ENCODE measurements at regions not wholly inside any gene's neighbourhood (a gene's known extent, or its start where the extent isn't known, plus 50 kb on each side); places are given as distances from the start of the nearest gene placed in this dataset.

DNA sequence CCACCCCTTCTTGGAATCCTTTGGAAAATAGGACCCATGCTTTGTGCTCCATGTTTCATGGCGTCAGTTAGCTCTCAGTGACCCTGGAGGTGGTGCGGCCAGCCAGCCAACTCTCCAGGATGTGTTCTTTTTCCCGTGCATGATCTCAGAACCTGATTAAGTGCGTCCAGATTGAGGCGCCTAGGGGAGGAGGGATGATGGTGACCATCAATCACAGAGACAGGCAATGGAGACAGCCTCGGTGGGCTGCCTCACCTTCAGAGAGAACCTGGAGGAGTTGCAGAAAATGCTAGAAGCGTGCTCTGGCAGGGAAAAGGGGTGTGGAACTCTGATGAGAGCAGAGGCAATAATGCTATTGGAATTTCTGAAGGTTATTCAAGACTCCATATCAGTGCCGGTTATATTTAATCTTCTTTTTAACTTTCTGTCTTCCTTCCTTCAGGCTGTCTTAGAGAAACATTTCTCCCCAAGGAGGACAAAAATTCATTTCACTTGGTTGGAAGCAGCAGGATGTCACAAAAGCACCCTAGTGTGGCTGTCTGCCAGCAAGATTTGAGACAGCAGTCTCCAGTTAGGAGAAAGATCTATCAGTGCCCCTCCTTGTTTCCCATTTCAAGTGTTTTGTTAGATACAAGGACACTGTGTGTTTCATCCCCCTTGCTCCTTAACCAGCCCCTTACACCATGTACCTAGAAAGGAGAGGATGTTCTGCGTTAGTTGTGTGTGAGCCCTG, 53.3 kb upstream of the IGF1 start:
- Histone ChIP-seq H2AFZ (ENCODE audit: low read length) (no peak overlapping the region), H2BK15ac (ENCODE audit: low read length) (no peak overlapping the region; the same call in 1 of the 2 replicates), H3K9me3 (ENCODE audit: insufficient read depth in 2 of 2, low read depth in 1 of 2, low read length in 1 of 2) (no peaks in the 10 kb centered on the region)

More for the DNA sequence above, 53.3 kb upstream of the IGF1 start:
- Histone ChIP-seq H3K36me3 (ENCODE audit: control insufficient read depth in 2 of 4, insufficient read depth in 4 of 4, low read length in 3 of 4) (no peaks in the 10 kb centered on the region), H2BK12ac (ENCODE audit: low read depth, low read length) (no peak overlapping the region), H3K4me2 (ENCODE audit: insufficient read depth in 1 of 2, low read depth in 2 of 2, low read length in 2 of 2) (no peak overlapping the region), H4K5ac (ENCODE audit: insufficient read length, low read depth, low read length) (no peak overlapping the region), H4K91ac (replicated peaks; ENCODE audit: insufficient read length, low read length) (no peak overlapping the region), H3K56ac (replicated peaks; ENCODE audit: insufficient read length, low read depth, low read length) (no peak overlapping the region), H2BK120ac (replicated peaks; ENCODE audit: low read depth, low read length) (no peak overlapping the region), H3K79me1 (ENCODE audit: low read depth, low read length) (no peaks in the 10 kb centered on the region), H2AK5ac (ENCODE audit: low read depth, low read length) (no peak overlapping the region), H2BK5ac (ENCODE audit: low read depth, low read length) (no peak overlapping the region), H4K8ac (ENCODE audit: extremely low read depth, insufficient read depth, low read length) (no peak overlapping the region), H3K18ac (ENCODE audit: extremely low read depth, low read length) (0 out of 2 replicates have a peak overlapping the region, but pooled peaks have one; percentile 9), H3K4me1 (replicated peaks in 1 of 4; ENCODE audit: control insufficient read depth in 3 of 4, insufficient read depth in 4 of 4, low read length in 3 of 4) (peaks cover 0 to 5% (median under 1%) of the 10 kb centered on the region in 4 experiments; a peak in 3 of 7 replicates), H3K4me3 (ENCODE audit: extremely low read depth in 1 of 4, insufficient read depth in 2 of 4, low read depth in 3 of 4, low read length in 4 of 4) (no peak overlapping the region), H2BK20ac (ENCODE audit: low read length) (no peak overlapping the region), H3K14ac (ENCODE audit: insufficient read length) (no peak overlapping the region), H3K79me2 (ENCODE audit: control insufficient read depth in 1 of 2, insufficient read depth in 2 of 2, low read length in 2 of 2) (no peaks in the 10 kb centered on the region), H3K23ac (ENCODE audit: insufficient read length) (no peak overlapping the region), H4K20me1 (replicated peaks in 1 of 2; ENCODE audit: control insufficient read depth in 1 of 2, insufficient read depth in 2 of 2, low read length in 2 of 2) (no peaks in the 10 kb centered on the region), H3K27me3 (replicated peaks in 1 of 4; ENCODE audit: control insufficient read depth in 3 of 4, extremely low read depth in 1 of 4, insufficient read depth in 3 of 4, low read length in 3 of 4) (no peaks in the 10 kb centered on the region), H3K23me2 (ENCODE audit: low read depth, low read length) (no peaks in the 10 kb centered on the region), H3K9ac (replicated peaks in 1 of 4; ENCODE audit: extremely low read depth in 1 of 4, low read depth in 3 of 4, low read length in 3 of 4) (no peak overlapping the region), H3K27ac (ENCODE audit: low read depth, low read length) (no peak overlapping the region), H3K4ac (replicated peaks; ENCODE audit: insufficient read length, low read depth, low read length) (no peak overlapping the region)
- FAIRE-seq: no peak
- DNase-seq (ENCODE audit: low read depth in 1 of 2, low spot score in 2 of 2): no peak
- CTCF ChIA-PET (ENCODE audit: partially characterized antibody): interaction anchor here (0.7 to 1.4 kb wide), 5 partner anchors 10 to 216 kb away, joined by 3 read pairs; no protein-coding TSS in a partner anchor
- POLR2A ChIA-PET (ENCODE audit: partially characterized antibody): no interaction called here
- TF ChIP-seq JUN (IDR thresholded peaks at IDR 0.05; ENCODE audit: low read depth, low read length) (no peak), POLR2AphosphoS5 (IDR thresholded peaks at IDR 0.05; ENCODE audit: low read depth, low read length) (no peak), EZH2 (IDR thresholded peaks at IDR 0.05; ENCODE audit: low read depth, low read length, severe bottlenecking) (no peak)
- 93% methylated on average over 9 of the region's 9 CpGs; no CpG with 5 or more reads in 1 of the 2 experiments for WGBS, 2 experiments (ENCODE audit: extremely low coverage in 1 of 2, insufficient coverage in 1 of 2, insufficient read length in 1 of 2, insufficient replicate concordance in 2 of 2, low coverage in 1 of 2, low lambda C conversion rate in 2 of 2, missing lambda C conversion rate in 1 of 2)

All from H1 (cell line).